ENCODE measurements at regions not wholly inside any gene's neighbourhood (a gene's known extent, or its start where the extent isn't known, plus 50 kb on each side); places are given as distances from the start of the nearest gene placed in this dataset.
A peak's percentile ranks its signal among the peaks of the same experiment; 100 is the strongest.

DNA sequence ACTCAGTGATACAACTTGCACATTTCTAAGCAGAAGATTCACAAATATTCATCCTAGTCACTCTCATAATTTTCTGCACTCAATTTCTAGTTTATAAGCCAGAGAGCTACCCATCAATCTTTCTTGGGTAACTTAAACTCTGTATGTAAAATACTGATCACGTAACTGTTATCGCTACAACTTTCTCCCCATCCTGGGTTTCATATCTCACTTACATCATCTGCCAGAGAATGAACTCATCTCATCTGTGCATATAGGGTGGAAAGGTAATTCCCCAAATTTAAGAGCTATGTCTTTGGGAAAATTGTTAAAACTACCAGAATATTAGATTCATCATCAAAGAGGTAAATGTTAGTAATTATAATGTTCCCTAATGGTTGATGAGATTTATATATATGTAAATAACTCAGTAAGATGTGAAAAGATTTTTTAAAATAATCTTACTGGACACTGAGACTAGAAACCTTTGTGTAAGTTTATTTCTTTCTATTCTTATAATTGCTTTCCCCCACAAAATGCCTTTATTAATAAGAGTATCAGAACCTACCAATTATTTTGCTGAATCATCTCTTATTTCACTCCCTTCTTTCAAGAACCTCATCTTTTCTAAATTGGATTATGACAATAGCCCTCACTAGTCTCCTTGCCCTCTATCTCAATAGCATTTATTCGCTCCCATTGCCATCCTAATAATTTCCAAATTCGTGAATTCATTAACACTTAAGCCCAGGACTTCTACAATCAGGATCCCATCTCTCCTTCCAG, 729.0 kb downstream of the EPHA4 start:
- no peaks in the 10 kb centered on the region for H3K36me3 ChIP-seq (ENCODE audit: insufficient read depth, low read length)
- TF ChIP-seq EZH2 (IDR thresholded peaks at IDR 0.05; ENCODE audit: insufficient read depth, low read length) = no peak
- TF ChIP-seq, protein P1, sequence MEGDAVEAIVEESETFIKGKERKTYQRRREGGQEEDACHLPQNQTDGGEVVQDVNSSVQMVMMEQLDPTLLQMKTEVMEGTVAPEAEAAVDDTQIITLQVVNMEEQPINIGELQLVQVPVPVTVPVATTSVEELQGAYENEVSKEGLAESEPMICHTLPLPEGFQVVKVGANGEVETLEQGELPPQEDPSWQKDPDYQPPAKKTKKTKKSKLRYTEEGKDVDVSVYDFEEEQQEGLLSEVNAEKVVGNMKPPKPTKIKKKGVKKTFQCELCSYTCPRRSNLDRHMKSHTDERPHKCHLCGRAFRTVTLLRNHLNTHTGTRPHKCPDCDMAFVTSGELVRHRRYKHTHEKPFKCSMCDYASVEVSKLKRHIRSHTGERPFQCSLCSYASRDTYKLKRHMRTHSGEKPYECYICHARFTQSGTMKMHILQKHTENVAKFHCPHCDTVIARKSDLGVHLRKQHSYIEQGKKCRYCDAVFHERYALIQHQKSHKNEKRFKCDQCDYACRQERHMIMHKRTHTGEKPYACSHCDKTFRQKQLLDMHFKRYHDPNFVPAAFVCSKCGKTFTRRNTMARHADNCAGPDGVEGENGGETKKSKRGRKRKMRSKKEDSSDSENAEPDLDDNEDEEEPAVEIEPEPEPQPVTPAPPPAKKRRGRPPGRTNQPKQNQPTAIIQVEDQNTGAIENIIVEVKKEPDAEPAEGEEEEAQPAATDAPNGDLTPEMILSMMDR (IDR thresholded peaks at IDR 0.05; ENCODE audit: insufficient read depth, low read depth, low read length) = no peak

DNA sequence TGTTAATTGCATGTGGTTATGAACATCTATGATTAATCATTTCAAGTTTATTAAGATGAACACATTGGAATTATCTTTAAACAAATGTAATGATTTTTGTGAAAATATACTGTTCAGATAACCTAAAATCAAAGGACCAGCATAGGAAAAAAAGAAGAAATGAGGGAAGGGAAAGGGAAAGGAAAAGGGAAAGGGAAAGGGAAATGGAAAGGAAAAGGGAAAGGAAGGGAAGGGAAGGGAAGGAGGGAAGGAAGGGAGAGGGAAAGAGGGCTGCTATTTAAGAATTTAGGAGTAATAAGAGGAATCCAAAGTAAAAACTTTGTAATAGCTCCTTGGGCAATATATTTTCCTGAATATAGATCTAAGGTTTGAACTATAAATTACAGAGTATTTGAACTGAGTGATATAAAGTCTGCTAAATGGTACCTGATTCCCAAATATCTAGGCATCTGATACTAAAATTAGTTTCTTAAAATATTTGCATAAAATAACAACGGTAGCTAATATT, 726.3 kb downstream of the EPHA4 start:
- H3K36me3 ChIP-seq (ENCODE audit: insufficient read depth, low read length) = no peaks in the 10 kb centered on the region
- no peak overlapping the region for H3K27ac ChIP-seq (ENCODE audit: low read depth, low read length)
- no peak overlapping the region for H3K4me3 ChIP-seq (ENCODE audit: insufficient read depth, low read depth, low read length)
- Mint-ChIP-seq H3K4me1 (ENCODE audit: low read depth, unreplicated experiment) (peaks cover 11% of the 10 kb centered on the region), H3K27me3 (ENCODE audit: low read depth, unreplicated experiment) (no peaks in the 10 kb centered on the region), H3K27ac (ENCODE audit: unreplicated experiment) (no peak overlapping the region), H3K9me3 (ENCODE audit: unreplicated experiment) (no peaks in the 10 kb centered on the region), H3K36me3 (ENCODE audit: low read depth, unreplicated experiment) (no peaks in the 10 kb centered on the region), H3K4me3 (ENCODE audit: unreplicated experiment) (no peak overlapping the region)
- no peaks in the 10 kb centered on the region for H4K20me1 ChIP-seq (ENCODE audit: insufficient read depth, low read length)
- DNase-seq (ENCODE audit: low read depth) (no peak), FAIRE-seq (no peak)
- no peaks in the 10 kb centered on the region for H3K79me2 ChIP-seq (ENCODE audit: insufficient read depth, low read length)
- TF ChIP-seq EZH2 (IDR thresholded peaks at IDR 0.05; ENCODE audit: insufficient read depth, low read length) = no peak
- TF ChIP-seq, protein P1 (IDR thresholded peaks at IDR 0.05; ENCODE audit: insufficient read depth, low read depth, low read length) = no peak
- H3K9ac ChIP-seq (ENCODE audit: low read length) = no peak overlapping the region
- peaks cover 16% of the 10 kb centered on the region for H3K4me1 ChIP-seq (ENCODE audit: insufficient read depth, low read length)
- no peak overlapping the region for H3K4me2 ChIP-seq (ENCODE audit: low read length)
- H3K9me3 ChIP-seq (ENCODE audit: insufficient read depth, low read depth, low read length) = no peaks in the 10 kb centered on the region
- no peaks in the 10 kb centered on the region for H3K27me3 ChIP-seq (ENCODE audit: insufficient read depth, low read length)
- no peak overlapping the region for H2AFZ ChIP-seq (ENCODE audit: low read depth, low read length)

More for the DNA sequence above, 729.0 kb downstream of the EPHA4 start:
- DNase-seq (ENCODE audit: low read depth) = no peak
- Mint-ChIP-seq H3K36me3 (ENCODE audit: low read depth, unreplicated experiment) (no peaks in the 10 kb centered on the region), H3K27me3 (ENCODE audit: low read depth, unreplicated experiment) (peaks cover 5% of the 10 kb centered on the region), H3K9me3 (ENCODE audit: unreplicated experiment) (no peaks in the 10 kb centered on the region), H3K27ac (ENCODE audit: unreplicated experiment) (no peak overlapping the region), H3K4me3 (ENCODE audit: unreplicated experiment) (no peak overlapping the region), H3K4me1 (ENCODE audit: low read depth, unreplicated experiment) (peaks cover 11% of the 10 kb centered on the region)
- no peaks in the 10 kb centered on the region for H3K27me3 ChIP-seq (ENCODE audit: insufficient read depth, low read length)
- H4K20me1 ChIP-seq (ENCODE audit: insufficient read depth, low read length) = no peaks in the 10 kb centered on the region
- H3K9me3 ChIP-seq (ENCODE audit: insufficient read depth, low read depth, low read length) = no peaks in the 10 kb centered on the region
- no peak overlapping the region for H3K4me2 ChIP-seq (ENCODE audit: low read length)
- no peak overlapping the region for H3K9ac ChIP-seq (ENCODE audit: low read length)
- no peak overlapping the region for H3K27ac ChIP-seq (ENCODE audit: low read depth, low read length)
- peaks cover 12% of the 10 kb centered on the region for H3K4me1 ChIP-seq (ENCODE audit: insufficient read depth, low read length)
- no peak for FAIRE-seq
- no peaks in the 10 kb centered on the region for H3K79me2 ChIP-seq (ENCODE audit: insufficient read depth, low read length)
- H3K4me3 ChIP-seq (ENCODE audit: insufficient read depth, low read depth, low read length) = no peak overlapping the region
- no peak overlapping the region for H2AFZ ChIP-seq (ENCODE audit: low read depth, low read length)

DNA sequence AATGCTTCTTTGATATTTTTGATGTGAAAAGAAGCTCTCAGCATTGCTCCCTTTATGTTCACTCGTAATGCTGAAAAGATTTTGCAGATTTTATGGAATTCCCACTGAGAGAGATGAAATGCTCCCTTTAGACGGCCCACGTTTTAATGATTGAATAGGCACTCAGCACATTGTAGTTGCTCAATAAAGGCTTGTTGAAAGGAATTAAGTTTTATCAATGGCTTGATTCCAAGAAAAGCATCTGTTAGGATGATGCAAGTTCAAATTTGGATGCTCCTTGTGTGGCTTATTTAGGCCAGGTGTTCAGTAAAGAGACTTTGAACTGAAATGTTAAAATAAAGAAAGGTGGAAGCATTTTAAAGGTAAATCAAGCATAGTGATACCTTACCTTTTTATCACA, 725.1 kb downstream of the EPHA4 start:
- no peaks in the 10 kb centered on the region for H3K27me3 ChIP-seq (ENCODE audit: insufficient read depth, low read length)
- H3K79me2 ChIP-seq (ENCODE audit: insufficient read depth, low read length) = no peaks in the 10 kb centered on the region
- DNase-seq (ENCODE audit: low read depth) (peak; percentile 56), FAIRE-seq (no peak)
- Mint-ChIP-seq H3K9me3 (ENCODE audit: unreplicated experiment) (no peaks in the 10 kb centered on the region), H3K27ac (ENCODE audit: unreplicated experiment) (no peak overlapping the region), H3K4me3 (ENCODE audit: unreplicated experiment) (no peak overlapping the region), H3K27me3 (ENCODE audit: low read depth, unreplicated experiment) (no peaks in the 10 kb centered on the region), H3K36me3 (ENCODE audit: low read depth, unreplicated experiment) (no peaks in the 10 kb centered on the region), H3K4me1 (ENCODE audit: low read depth, unreplicated experiment) (peaks cover 11% of the 10 kb centered on the region)
- H3K4me3 ChIP-seq (ENCODE audit: insufficient read depth, low read depth, low read length) = no peak overlapping the region
- no peak overlapping the region for H3K9ac ChIP-seq (ENCODE audit: low read length)
- no peak overlapping the region for H2AFZ ChIP-seq (ENCODE audit: low read depth, low read length)
- peak overlapping the region; percentile 57 for H3K4me2 ChIP-seq (ENCODE audit: low read length)
- peaks cover 16% of the 10 kb centered on the region for H3K4me1 ChIP-seq (ENCODE audit: insufficient read depth, low read length)
- no peaks in the 10 kb centered on the region for H4K20me1 ChIP-seq (ENCODE audit: insufficient read depth, low read length)
- TF ChIP-seq, protein P1 (IDR thresholded peaks at IDR 0.05; ENCODE audit: insufficient read depth, low read depth, low read length) = no peak
- no peak for TF ChIP-seq EZH2 (IDR thresholded peaks at IDR 0.05; ENCODE audit: insufficient read depth, low read length)
- peak overlapping the region; percentile 48 for H3K27ac ChIP-seq (ENCODE audit: low read depth, low read length)
- H3K36me3 ChIP-seq (ENCODE audit: insufficient read depth, low read length) = no peaks in the 10 kb centered on the region
- H3K9me3 ChIP-seq (ENCODE audit: insufficient read depth, low read depth, low read length) = no peaks in the 10 kb centered on the region
